NT2/D1 (cell line): ENCODE measurements at regions not wholly inside any gene's neighbourhood (a gene's known extent, or its start where the extent isn't known, plus 50 kb on each side); places are given as distances from the start of the nearest gene placed in this dataset.

Source experiments
- YY1 ChIP-seq: IDR thresholded peaks from 2 replicates; pipeline ENCODE4 v1.6.1; 2011; ENCODE audit not compliant: insufficient read length, insufficient read depth
- ZNF274 ChIP-seq: IDR thresholded peaks from 2 replicates; pipeline ENCODE4 v1.6.1; 2011; ENCODE audit warnings: mild to moderate bottlenecking, low read depth, low read length

DNA sequence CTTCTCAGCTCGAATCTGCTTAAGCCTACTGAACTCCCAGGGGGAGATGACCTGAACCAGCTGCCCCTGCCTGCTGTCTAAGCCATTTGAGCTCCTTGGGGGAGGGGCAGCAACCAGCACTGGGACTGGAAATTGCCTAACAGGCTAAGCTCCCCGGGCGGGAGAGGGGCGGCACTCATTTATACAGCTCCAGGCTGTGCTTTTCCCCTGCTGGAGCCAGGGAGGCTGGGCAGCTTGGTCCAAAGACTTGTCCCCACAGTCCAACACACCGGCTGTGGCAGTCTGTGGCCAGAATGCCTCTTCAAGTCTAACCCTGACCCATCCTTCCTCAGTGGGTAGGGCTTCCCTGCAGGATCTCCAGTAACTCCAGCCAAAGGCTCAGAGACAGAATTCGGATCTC, 1241.5 kb downstream of the ROBO2 start:
- TF ChIP-seq ZNF274 (no peak), YY1 (no peak)
